GM12864 (cell line): ENCODE measurements at regions not wholly inside any gene's neighbourhood (a gene's known extent, or its start where the extent isn't known, plus 50 kb on each side); places are given as distances from the start of the nearest gene placed in this dataset.

Experiments
- DNase-seq: peaks from one replicate; pipeline ENCODE4 v3.0.0-alpha.2; 2011; ENCODE audit warnings: low read depth
- H3K4me3 ChIP-seq: 2 replicates; pipeline ENCODE4 v1.5.1; 2011; ENCODE audit warnings: mild to moderate bottlenecking, low read depth, low read length, control low read depth
- CTCF ChIP-seq: IDR thresholded peaks from 2 replicates; pipeline ENCODE4 v1.5.1; 2011; ENCODE audit warnings: low read depth, mild to moderate bottlenecking, moderate library complexity, low read length, control low read depth, inconsistent platforms; ENCODE audit errors: missing control alignments

- H3K4me3 ChIP-seq = no peak overlapping the region
- DNase-seq = no peak
- TF ChIP-seq CTCF = no peak
These were observed 1443.0 kb upstream of the CDH6 start for GRCh38 chr5:29750453-29750852.

GRCh38 chr5:29744618-29745017 is 1448.9 kb upstream of the CDH6 start:
- no peak for DNase-seq
- TF ChIP-seq CTCF = no peak
- H3K4me3 ChIP-seq = no peak overlapping the region

GRCh38 chr5:29720954-29721353 is 1472.5 kb upstream of the CDH6 start:
- DNase-seq = no peak
- no peak overlapping the region for H3K4me3 ChIP-seq
- TF ChIP-seq CTCF = no peak

GRCh38 chr5:29719171-29719570 is 1474.3 kb upstream of the CDH6 start:
- H3K4me3 ChIP-seq = no peak overlapping the region
- TF ChIP-seq CTCF = no peak
- no peak for DNase-seq

GRCh38 chr5:29715167-29715566 is 1478.3 kb upstream of the CDH6 start:
- DNase-seq = no peak
- no peak for TF ChIP-seq CTCF

GRCh38 chr5:29702875-29703274 is 1490.6 kb upstream of the CDH6 start:
- no peak for DNase-seq
- TF ChIP-seq CTCF = no peak
- no peak overlapping the region for H3K4me3 ChIP-seq

More at GRCh38 chr5:29715167-29715566, 1478.3 kb upstream of the CDH6 start:
- no peak overlapping the region for H3K4me3 ChIP-seq

GRCh38 chr5:29701600-29701999 is 1491.9 kb upstream of the CDH6 start:
- DNase-seq = no peak
- no peak overlapping the region for H3K4me3 ChIP-seq
- no peak for TF ChIP-seq CTCF
